HCT116 (cell line): ENCODE measurements at regions not wholly inside any gene's neighbourhood (a gene's known extent, or its start where the extent isn't known, plus 50 kb on each side); places are given as distances from the start of the nearest gene placed in this dataset.

Experiments used
- ATAC-seq: fragments of 200-7000 bp; cut with Tn5 transposase; 2 replicates; pipeline ENCODE4 v1.9.1; 2020; ENCODE audit warnings: mild to moderate bottlenecking, moderate library complexity
- BruUV-seq: library from RNA; stranded (reverse); fragments of 400-500 nt; replicated peaks from 2 replicates; lab custom pipeline; 2021; lab: Mats Ljungman, UMichigan
- CTCF ChIA-PET: fragments of 300-600 bp; sonication (Branson Sonifier 250); formaldehyde crosslinking; loops from one replicate; lab custom pipeline; 2021; ENCODE audit warnings: antibody characterized with exemption; lab: Charles Lee
- POLR2A ChIA-PET: fragments of 300-600, 350-600 bp; sonication (Branson Sonifier 250); formaldehyde crosslinking; loops from one replicate; lab custom pipeline; 2021; ENCODE audit warnings: antibody characterized with exemption; lab: Charles Lee
- RAD21 ChIA-PET, 2 experiments: fragments of 300-600 bp; sonication (Branson Sonifier 250); formaldehyde crosslinking; loops; one replicate each; lab custom pipeline; 2023; ENCODE audit warnings: low total read pairs in 2 of 2; ENCODE audit not compliant: uncharacterized antibody in 2 of 2, unreplicated experiment in 2 of 2, low non-redundant PET in 1 of 2; lab: Charles Lee
- DNase-seq: peaks from one replicate; pipeline ENCODE4 v3.0.0-alpha.2; 2010; ENCODE audit warnings: low read depth, low spot score
- H2AFZ ChIP-seq: fragments of 200-600 bp; shearing (Covaris generic), sonication (generic); 2 replicates; pipeline ENCODE4 v1.6.1; 2017; ENCODE audit warnings: low read depth, mixed run types, mixed read lengths, antibody characterized with exemption, low read length; ENCODE audit not compliant: poor library complexity, severe bottlenecking
- H3K27ac ChIP-seq: 2 replicates; pipeline ENCODE4 v1.5.1; 2012; ENCODE audit warnings: low read depth, low read length
- H3K27me3 ChIP-seq: fragments of 200-600 bp; sonication (generic); 2 replicates; pipeline ENCODE4 v1.6.1; 2016; ENCODE audit warnings: mixed run types, low read length, mixed read lengths; ENCODE audit not compliant: insufficient read depth
- H3K36me3 ChIP-seq, 2 experiments: fragments of 200-500 bp in 1 of 2; fragments of 200-600 bp in 1 of 2; sonication (Bioruptor generic) in 1 of 2; sonication (generic) in 1 of 2; 2 replicates each; pipeline versions ENCODE4 v1.5.1 to v1.6.1; 2014 to 2016; ENCODE audit warnings: low read length in 2 of 2, inconsistent platforms in 1 of 2, mixed read lengths in 1 of 2, mixed run types in 1 of 2; ENCODE audit not compliant: insufficient read depth in 2 of 2, control insufficient read depth in 1 of 2
- H3K4me1 ChIP-seq, 2 experiments: fragments of 200-600 bp in 1 of 2; sonication (generic) in 1 of 2; 2 replicates each; pipeline versions ENCODE4 v1.5.1 to v1.6.1; 2012 to 2017; ENCODE audit warnings: low read length in 2 of 2, inconsistent platforms in 1 of 2, mild to moderate bottlenecking in 1 of 2, mixed read lengths in 1 of 2, mixed run types in 1 of 2, moderate library complexity in 1 of 2; ENCODE audit not compliant: insufficient read depth in 2 of 2, control insufficient read depth in 1 of 2
- H3K4me2 ChIP-seq: fragments of 200-600 bp; sonication (generic); 2 replicates; pipeline ENCODE4 v1.6.1; 2017; ENCODE audit warnings: mixed run types, low read length, mixed read lengths
- H3K4me3 ChIP-seq, 2 experiments: fragments of 200-600 bp in 1 of 2; sonication (generic) in 1 of 2; replicated peaks in 1 of 2; 2 replicates each; pipeline ENCODE4 v1.5.1; 2011 to 2016; ENCODE audit warnings: low read length in 2 of 2, control low read depth in 1 of 2, low read depth in 1 of 2, mild to moderate bottlenecking in 1 of 2, mixed read lengths in 1 of 2, mixed run types in 1 of 2
- H3K79me2 ChIP-seq: fragments of 200-600 bp; sonication (generic); 2 replicates; pipeline ENCODE4 v1.6.1; 2017; ENCODE audit warnings: mild to moderate bottlenecking, mixed run types, low read length, moderate library complexity, mixed read lengths; ENCODE audit not compliant: insufficient read depth
- H3K9ac ChIP-seq: fragments of 200-600 bp; sonication (generic); 2 replicates; pipeline ENCODE4 v1.6.1; 2016; ENCODE audit warnings: low read length, mixed read lengths
- H3K9me2 ChIP-seq: fragments of 200-600 bp; sonication (generic), shearing (Covaris generic); 2 replicates; pipeline ENCODE4 v1.6.1; 2017; ENCODE audit warnings: mixed run types, mild to moderate bottlenecking, moderate library complexity; ENCODE audit not compliant: insufficient read depth
- H3K9me3 ChIP-seq, 2 experiments: fragments of 200-500 bp in 1 of 2; fragments of 200-600 bp in 1 of 2; sonication (Bioruptor generic) in 1 of 2; sonication (generic) in 1 of 2; 2 replicates each; pipeline ENCODE4 v1.6.1; 2014 to 2017; ENCODE audit warnings: low read length in 2 of 2, mixed read lengths in 2 of 2, inconsistent platforms in 1 of 2, low read depth in 1 of 2, mild to moderate bottlenecking in 1 of 2, mixed run types in 1 of 2, moderate library complexity in 1 of 2; ENCODE audit not compliant: control insufficient read depth in 1 of 2, insufficient read depth in 1 of 2
- H4K20me1 ChIP-seq: fragments of 200-600 bp; sonication (generic), shearing (Covaris generic); 2 replicates; pipeline ENCODE4 v1.6.1; 2017; ENCODE audit warnings: mixed run types, mild to moderate bottlenecking, moderate library complexity; ENCODE audit not compliant: insufficient read depth
- ATF3 ChIP-seq: IDR thresholded peaks from 2 replicates; pipeline ENCODE4 v1.6.1; 2012
- CBX3 ChIP-seq: IDR thresholded peaks from 2 replicates; pipeline ENCODE4 v1.6.1; 2012; ENCODE audit warnings: low read depth
- CEBPB ChIP-seq: IDR thresholded peaks from 2 replicates; pipeline ENCODE4 v1.6.1; 2012; ENCODE audit warnings: low read depth
- CTCF ChIP-seq, 3 experiments: fragments of 200-600 bp in 1 of 3; sonication (generic) in 1 of 3; IDR thresholded peaks in 2 of 3; conservative IDR thresholded peaks in 1 of 3; 2 replicates each; pipeline ENCODE4 v1.5.1; 2012 to 2017; ENCODE audit warnings: low read depth in 2 of 3, low read length in 2 of 3, antibody characterized with exemption in 1 of 3, borderline replicate concordance in 1 of 3, control low read depth in 1 of 3, mild to moderate bottlenecking in 1 of 3, mixed read lengths in 1 of 3, mixed run types in 1 of 3, moderate library complexity in 1 of 3; ENCODE audit not compliant: insufficient read depth in 1 of 3
- EGR1 ChIP-seq: IDR thresholded peaks from 2 replicates; pipeline ENCODE4 v1.6.1; 2012; ENCODE audit warnings: low read depth
- ELF1 ChIP-seq: IDR thresholded peaks from 2 replicates; pipeline ENCODE4 v1.6.1; 2012; ENCODE audit warnings: low read depth, borderline replicate concordance
- EZH2phosphoT487 ChIP-seq: fragments of 200-600 bp; IDR thresholded peaks from 2 replicates; pipeline ENCODE4 v1.6.1; 2018; ENCODE audit warnings: antibody characterized with exemption, borderline replicate concordance
- FOSL1 ChIP-seq: IDR thresholded peaks from 2 replicates; pipeline ENCODE4 v1.6.1; 2012; ENCODE audit warnings: low read depth
- JUND ChIP-seq: IDR thresholded peaks from 2 replicates; pipeline ENCODE4 v1.6.1; 2012
- MAX ChIP-seq: IDR thresholded peaks from 2 replicates; pipeline ENCODE4 v1.6.1; 2012
- POLR2A ChIP-seq: IDR thresholded peaks from 2 replicates; pipeline ENCODE4 v1.7.0; 2011; ENCODE audit warnings: borderline replicate concordance; ENCODE audit not compliant: insufficient read depth, insufficient read length; ENCODE audit errors: extremely low read depth
- POLR2AphosphoS5 ChIP-seq: IDR thresholded peaks from 2 replicates; pipeline ENCODE4 v1.6.1; 2011; ENCODE audit warnings: mild to moderate bottlenecking, low read depth, low read length, moderate library complexity
- RAD21 ChIP-seq: IDR thresholded peaks from 2 replicates; pipeline ENCODE4 v1.6.1; 2012; ENCODE audit warnings: low read depth, mild to moderate bottlenecking
- REST ChIP-seq: IDR thresholded peaks from 2 replicates; pipeline ENCODE4 v1.6.1; 2012; ENCODE audit warnings: low read depth
- SP1 ChIP-seq: IDR thresholded peaks from 2 replicates; pipeline ENCODE4 v1.6.1; 2012; ENCODE audit warnings: low read depth
- TCF7L2 ChIP-seq: IDR thresholded peaks from 2 replicates; pipeline ENCODE4 v1.7.0; 2011; ENCODE audit warnings: borderline replicate concordance, inconsistent platforms; ENCODE audit not compliant: insufficient read depth, insufficient read length; ENCODE audit errors: extremely low read depth
- YY1 ChIP-seq: IDR thresholded peaks from 2 replicates; pipeline ENCODE4 v1.6.1; 2011; ENCODE audit warnings: low read length, low read depth, moderate library complexity, mild to moderate bottlenecking; ENCODE audit not compliant: insufficient replicate concordance; ENCODE audit errors: extremely low read depth
- ZBTB33 ChIP-seq: IDR thresholded peaks from 2 replicates; pipeline ENCODE4 v1.6.1; 2011; ENCODE audit warnings: mild to moderate bottlenecking, low read length, moderate library complexity; ENCODE audit not compliant: insufficient replicate concordance; ENCODE audit errors: extremely low read depth
- ZFX ChIP-seq: fragments of 450-650 bp; IDR thresholded peaks from 2 replicates; pipeline ENCODE4 v1.6.1; 2017
- intact Hi-C: fragments of 100-400 bp; cut with micrococcal nuclease; formaldehyde crosslinking; loops from 2 replicates; pipeline ENCODE4 v1.10.0; 2022

GRCh38 chr11:23976841-23977271, 520.0 kb upstream of the LUZP2 start:
- no peak overlapping the region for H2AFZ ChIP-seq
- POLR2A ChIA-PET, result no interaction called here
- H3K36me3 ChIP-seq, result no peaks in the 10 kb centered on the region
- H3K9me2 ChIP-seq, result no peaks in the 10 kb centered on the region
- no peak overlapping the region for H3K4me3 ChIP-seq
- no peak for DNase-seq
- H4K20me1 ChIP-seq, result no peaks in the 10 kb centered on the region
- H3K27ac ChIP-seq, result no peak overlapping the region
- H3K27me3 ChIP-seq, result no peaks in the 10 kb centered on the region
- intact Hi-C loops, result no loop called here
- RAD21 ChIA-PET, result no interaction called here
- no TSS peak for BruUV-seq
- TF ChIP-seq ZFX (no peak), POLR2AphosphoS5 (no peak), POLR2A (no peak), SP1 (no peak), CEBPB (no peak), FOSL1 (no peak), EZH2phosphoT487 (no peak), JUND (no peak), ZBTB33 (no peak), RAD21 (no peak), MAX (no peak), YY1 (no peak), CTCF (IDR thresholded peaks at IDR 0.05 in 2 of 3, conservative IDR thresholded peaks at IDR 0.05 in 1 of 3; ENCODE audit: borderline replicate concordance in 1 of 3, insufficient read depth in 1 of 3, low read depth in 2 of 3, low read length in 2 of 3) (no peak), ATF3 (no peak), REST (no peak), ELF1 (no peak), EGR1 (no peak), TCF7L2 (no peak), CBX3 (no peak)
- CTCF ChIA-PET, result no interaction called here
- no peak overlapping the region for H3K4me2 ChIP-seq
- peaks cover 13 to 16% of the 10 kb centered on the region in 2 experiments; a peak in 2 of 4 replicates for H3K9me3 ChIP-seq
- H3K79me2 ChIP-seq, result no peaks in the 10 kb centered on the region
- no peaks in the 10 kb centered on the region for H3K4me1 ChIP-seq
- ATAC-seq, result no peak
- no peak overlapping the region for H3K9ac ChIP-seq
